RWPE1 (cell line): ENCODE measurements at regions not wholly inside any gene's neighbourhood (a gene's known extent, or its start where the extent isn't known, plus 50 kb on each side); places are given as distances from the start of the nearest gene placed in this dataset.
"Not testable (repeated sequence)": the region's sequence is repeated elsewhere in the genome, so short reads cannot be mapped to it uniquely, and the experiment has no call there.

Source experiments
- CTCF ChIA-PET: fragments of 350-600 bp; sonication (Branson Sonifier 250); formaldehyde crosslinking; extraction: SDS; loops from one replicate; lab custom pipeline; 2021; lab: Yijun Ruan, JAX
- POLR2A ChIA-PET: fragments of 400-600 bp; formaldehyde crosslinking; extraction: SDS; loops from one replicate; lab custom pipeline; 2020; ENCODE audit warnings: antibody characterized with exemption; ENCODE audit not compliant: low non-redundant PET; lab: Yijun Ruan, JAX
- DNase-seq: peaks from one replicate; pipeline ENCODE4 v3.0.0; 2012; ENCODE audit warnings: low spot score
- H3K27ac ChIP-seq: fragments of 450-650 bp; 2 replicates; pipeline ENCODE4 v1.5.1; 2017
- CTCF ChIP-seq: fragments of 450-650 bp; conservative IDR thresholded peaks from 2 replicates; pipeline ENCODE4 v1.5.1; 2017; ENCODE audit warnings: low read depth, mild to moderate bottlenecking

GRCh38 chr4:117014236-117014635, 71.1 kb downstream of the TRAM1L1 start:
- CTCF ChIA-PET: no interaction called here

GRCh38 chr4:117010671-117011070, 74.7 kb downstream of the TRAM1L1 start:
- no peak overlapping the region for H3K27ac ChIP-seq
- ChIA-PET POLR2A (no interaction called here), CTCF (no interaction called here)
- DNase-seq: no peak
- no peak for TF ChIP-seq CTCF

More at GRCh38 chr4:117014236-117014635, 71.1 kb downstream of the TRAM1L1 start:
- no peak for DNase-seq
- POLR2A ChIA-PET: no interaction called here
- TF ChIP-seq CTCF: no peak
- no peak overlapping the region for H3K27ac ChIP-seq

GRCh38 chr4:117001077-117001476, 84.3 kb downstream of the TRAM1L1 start:
- TF ChIP-seq CTCF: no peak
- H3K27ac ChIP-seq: no peak overlapping the region
- CTCF ChIA-PET: no interaction called here
- no peak for DNase-seq
- POLR2A ChIA-PET: no interaction called here

- DNase-seq: no peak
- TF ChIP-seq CTCF: no peak
- H3K27ac ChIP-seq: no peak overlapping the region
- CTCF ChIA-PET: no interaction called here
- POLR2A ChIA-PET: no interaction called here
Measured at GRCh38 chr4:116982656-116983055, 102.7 kb downstream of the TRAM1L1 start.

- H3K27ac ChIP-seq, POLR2A ChIA-PET: not testable (repeated sequence)
Measured at GRCh38 chr4:116980436-116980835, 104.9 kb downstream of the TRAM1L1 start.

GRCh38 chr4:116959045-116959444, 126.3 kb downstream of the TRAM1L1 start:
- no peak overlapping the region for H3K27ac ChIP-seq
- ChIA-PET CTCF (no interaction called here), POLR2A (no interaction called here)
- no peak for TF ChIP-seq CTCF
- DNase-seq: no peak

More at GRCh38 chr4:116980436-116980835, 104.9 kb downstream of the TRAM1L1 start:
- CTCF ChIA-PET: not testable (repeated sequence)
- peak; percentile 38 for DNase-seq

- DNase-seq: no peak
- H3K27ac ChIP-seq: no peak overlapping the region
- ChIA-PET CTCF (no interaction called here), POLR2A (no interaction called here)
- no peak for TF ChIP-seq CTCF
Measured at GRCh38 chr4:116953947-116954346, 131.4 kb downstream of the TRAM1L1 start.
